ENCODE measurements at regions not wholly inside any gene's neighbourhood (a gene's known extent, or its start where the extent isn't known, plus 50 kb on each side); places are given as distances from the start of the nearest gene placed in this dataset.

DNA sequence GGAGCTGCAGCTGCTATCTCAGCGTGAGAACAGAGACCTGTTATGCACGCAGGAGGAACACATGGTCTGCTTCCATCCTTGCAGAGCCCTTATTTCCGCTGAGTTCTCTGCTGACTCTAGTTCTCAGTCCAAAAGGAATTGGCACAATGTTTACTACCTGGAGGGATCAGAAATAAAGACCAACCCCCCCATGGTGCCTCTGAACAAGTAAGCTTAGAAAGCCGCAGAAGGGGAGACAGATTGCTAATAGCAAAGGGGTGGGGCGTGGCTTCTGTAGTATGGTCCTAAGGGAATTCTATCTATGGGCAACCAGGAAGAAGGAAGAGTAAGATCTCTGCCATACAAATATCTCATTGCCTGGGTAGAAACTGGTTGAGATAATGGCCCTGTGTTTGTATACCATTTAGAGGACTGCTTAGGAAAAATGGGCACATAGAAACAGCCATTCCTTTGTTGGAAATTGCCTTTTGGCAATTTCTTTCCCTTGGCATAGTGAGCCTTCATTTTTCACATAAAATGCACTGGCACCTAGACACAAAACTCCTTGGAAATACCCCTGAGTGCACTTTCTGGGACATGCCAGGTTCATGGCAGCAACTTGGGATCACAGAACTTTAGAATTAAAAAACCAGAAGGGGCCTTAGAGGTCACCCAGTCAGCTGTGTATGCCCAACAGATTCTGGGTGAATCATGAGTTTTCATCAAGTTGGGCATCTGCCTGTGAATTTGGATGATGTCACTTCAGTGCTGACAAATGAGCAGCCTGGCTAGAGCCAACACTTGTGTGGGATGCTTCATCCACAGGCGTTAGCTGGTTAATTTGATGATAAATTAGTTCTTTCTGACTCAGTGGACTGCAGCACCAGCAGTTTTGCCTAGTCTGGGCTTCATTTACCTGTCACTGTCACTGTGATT, 57.4 kb upstream of the STXBP5L start:
- ChIA-PET SMC1A (ENCODE audit: uncharacterized antibody, unreplicated experiment) (interaction anchor here (1.0 kb wide), 1 partner anchor 9 kb away, joined by 3 read pairs; no protein-coding TSS in a partner anchor), CTCF (no interaction called here), POLR2A (no interaction called here), RAD21 (ENCODE audit: unreplicated experiment) (no interaction called here)
- DNase-seq (ENCODE audit: low read depth, low spot score), result no peak
- H3K27ac ChIP-seq (ENCODE audit: control insufficient read depth, insufficient read depth), result no peak overlapping the region
- H3K36me3 ChIP-seq (ENCODE audit: control insufficient read depth in 2 of 2, insufficient read depth in 2 of 2, low read length in 1 of 2), result no peaks in the 10 kb centered on the region
- H3K79me2 ChIP-seq (ENCODE audit: control insufficient read depth, insufficient read depth, low read length), result no peaks in the 10 kb centered on the region
- H3K4me3 ChIP-seq, result no peak overlapping the region
- H3K9ac ChIP-seq (ENCODE audit: control insufficient read depth, insufficient read depth, low read length), result no peak overlapping the region
- no peaks in the 10 kb centered on the region for H4K20me1 ChIP-seq (ENCODE audit: control insufficient read depth, insufficient read depth)
- H3K4me2 ChIP-seq (ENCODE audit: control insufficient read depth, insufficient read depth), result no peak overlapping the region
- H3K27me3 ChIP-seq (replicated peaks in 1 of 2; ENCODE audit: control insufficient read depth in 2 of 2, insufficient read depth in 2 of 2, low read length in 1 of 2), result no peaks in the 10 kb centered on the region
- ATAC-seq, result no peak
- no peak for FAIRE-seq
- H3K4me1 ChIP-seq (ENCODE audit: control insufficient read depth, insufficient read depth, low read length), result no peaks in the 10 kb centered on the region
- 30% methylated on average over 6 of the region's 6 CpGs for WGBS (ENCODE audit: insufficient coverage, insufficient replicate concordance, low lambda C conversion rate, missing lambda C conversion rate)
- in situ Hi-C loops (cut with MboI), result no loop called here
- intact Hi-C loops (cut with micrococcal nuclease; ENCODE audit: unreplicated experiment), result no loop called here
- H3K9me3 ChIP-seq (replicated peaks; ENCODE audit: control insufficient read depth, insufficient read depth, low read length), result no peaks in the 10 kb centered on the region
- H2AFZ ChIP-seq (ENCODE audit: control insufficient read depth, low read depth, low read length), result no peak overlapping the region
- no TSS peak for BruUV-seq (replicated peaks)
- TF ChIP-seq, protein P1, sequence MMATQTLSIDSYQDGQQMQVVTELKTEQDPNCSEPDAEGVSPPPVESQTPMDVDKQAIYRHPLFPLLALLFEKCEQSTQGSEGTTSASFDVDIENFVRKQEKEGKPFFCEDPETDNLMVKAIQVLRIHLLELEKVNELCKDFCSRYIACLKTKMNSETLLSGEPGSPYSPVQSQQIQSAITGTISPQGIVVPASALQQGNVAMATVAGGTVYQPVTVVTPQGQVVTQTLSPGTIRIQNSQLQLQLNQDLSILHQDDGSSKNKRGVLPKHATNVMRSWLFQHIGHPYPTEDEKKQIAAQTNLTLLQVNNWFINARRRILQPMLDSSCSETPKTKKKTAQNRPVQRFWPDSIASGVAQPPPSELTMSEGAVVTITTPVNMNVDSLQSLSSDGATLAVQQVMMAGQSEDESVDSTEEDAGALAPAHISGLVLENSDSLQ (IDR thresholded peaks at IDR 0.05), result no peak
- TF ChIP-seq PML (IDR thresholded peaks at IDR 0.05; ENCODE audit: low read length) (no peak), EZH2 (IDR thresholded peaks at IDR 0.05; ENCODE audit: borderline replicate concordance, control insufficient read depth, low read depth, low read length) (no peak), HDGF (IDR thresholded peaks at IDR 0.05) (no peak), TBL1XR1 (IDR thresholded peaks at IDR 0.05; ENCODE audit: low read depth, low read length) (no peak), MYB (IDR thresholded peaks at IDR 0.05; ENCODE audit: borderline replicate concordance, low read depth, low read length) (no peak), FOXM1 (IDR thresholded peaks at IDR 0.05; ENCODE audit: low read depth, low read length) (no peak), CHD4 (IDR thresholded peaks at IDR 0.05) (no peak), CREB1 (IDR thresholded peaks at IDR 0.05; ENCODE audit: low read depth) (no peak), SP1 (IDR thresholded peaks at IDR 0.05; ENCODE audit: low read depth, low read length) (no peak), SMC3 (IDR thresholded peaks at IDR 0.05; ENCODE audit: borderline replicate concordance, low read length) (no peak), MYC (IDR thresholded peaks at IDR 0.05; ENCODE audit: insufficient read depth, insufficient read length, insufficient replicate concordance, low read length, severe bottlenecking) (no peak), RB1 (IDR thresholded peaks at IDR 0.05; ENCODE audit: borderline replicate concordance) (no peak), ETV6 (conservative IDR thresholded peaks at IDR 0.05 in 1 of 2, IDR thresholded peaks at IDR 0.05 in 1 of 2; ENCODE audit: borderline replicate concordance in 1 of 2, low read depth in 1 of 2) (no peak), POLR2AphosphoS2 (IDR thresholded peaks at IDR 0.05; ENCODE audit: low read depth, low read length) (no peak), FOXK2 (IDR thresholded peaks at IDR 0.05) (no peak)
- TF ChIP-seq, protein P2, sequence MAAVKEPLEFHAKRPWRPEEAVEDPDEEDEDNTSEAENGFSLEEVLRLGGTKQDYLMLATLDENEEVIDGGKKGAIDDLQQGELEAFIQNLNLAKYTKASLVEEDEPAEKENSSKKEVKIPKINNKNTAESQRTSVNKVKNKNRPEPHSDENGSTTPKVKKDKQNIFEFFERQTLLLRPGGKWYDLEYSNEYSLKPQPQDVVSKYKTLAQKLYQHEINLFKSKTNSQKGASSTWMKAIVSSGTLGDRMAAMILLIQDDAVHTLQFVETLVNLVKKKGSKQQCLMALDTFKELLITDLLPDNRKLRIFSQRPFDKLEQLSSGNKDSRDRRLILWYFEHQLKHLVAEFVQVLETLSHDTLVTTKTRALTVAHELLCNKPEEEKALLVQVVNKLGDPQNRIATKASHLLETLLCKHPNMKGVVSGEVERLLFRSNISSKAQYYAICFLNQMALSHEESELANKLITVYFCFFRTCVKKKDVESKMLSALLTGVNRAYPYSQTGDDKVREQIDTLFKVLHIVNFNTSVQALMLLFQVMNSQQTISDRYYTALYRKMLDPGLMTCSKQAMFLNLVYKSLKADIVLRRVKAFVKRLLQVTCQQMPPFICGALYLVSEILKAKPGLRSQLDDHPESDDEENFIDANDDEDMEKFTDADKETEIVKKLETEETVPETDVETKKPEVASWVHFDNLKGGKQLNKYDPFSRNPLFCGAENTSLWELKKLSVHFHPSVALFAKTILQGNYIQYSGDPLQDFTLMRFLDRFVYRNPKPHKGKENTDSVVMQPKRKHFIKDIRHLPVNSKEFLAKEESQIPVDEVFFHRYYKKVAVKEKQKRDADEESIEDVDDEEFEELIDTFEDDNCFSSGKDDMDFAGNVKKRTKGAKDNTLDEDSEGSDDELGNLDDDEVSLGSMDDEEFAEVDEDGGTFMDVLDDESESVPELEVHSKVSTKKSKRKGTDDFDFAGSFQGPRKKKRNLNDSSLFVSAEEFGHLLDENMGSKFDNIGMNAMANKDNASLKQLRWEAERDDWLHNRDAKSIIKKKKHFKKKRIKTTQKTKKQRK (IDR thresholded peaks at IDR 0.05; ENCODE audit: low read depth, low read length), result no peak
- TF ChIP-seq, protein P3, sequence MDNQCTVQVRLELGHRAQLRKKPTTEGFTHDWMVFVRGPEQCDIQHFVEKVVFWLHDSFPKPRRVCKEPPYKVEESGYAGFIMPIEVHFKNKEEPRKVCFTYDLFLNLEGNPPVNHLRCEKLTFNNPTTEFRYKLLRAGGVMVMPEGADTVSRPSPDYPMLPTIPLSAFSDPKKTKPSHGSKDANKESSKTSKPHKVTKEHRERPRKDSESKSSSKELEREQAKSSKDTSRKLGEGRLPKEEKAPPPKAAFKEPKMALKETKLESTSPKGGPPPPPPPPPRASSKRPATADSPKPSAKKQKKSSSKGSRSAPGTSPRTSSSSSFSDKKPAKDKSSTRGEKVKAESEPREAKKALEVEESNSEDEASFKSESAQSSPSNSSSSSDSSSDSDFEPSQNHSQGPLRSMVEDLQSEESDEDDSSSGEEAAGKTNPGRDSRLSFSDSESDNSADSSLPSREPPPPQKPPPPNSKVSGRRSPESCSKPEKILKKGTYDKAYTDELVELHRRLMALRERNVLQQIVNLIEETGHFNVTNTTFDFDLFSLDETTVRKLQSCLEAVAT (IDR thresholded peaks at IDR 0.05), result no peak

All from GM12878 (cell line).